ENCODE measurements at regions not wholly inside any gene's neighbourhood (a gene's known extent, or its start where the extent isn't known, plus 50 kb on each side); places are given as distances from the start of the nearest gene placed in this dataset.

GRCh38 chr4:126268106-126268505, 953.4 kb downstream of the FAT4 start:
- ChIA-PET CTCF (interaction anchor here (1.2 kb wide), 1 partner anchor 44 kb away, joined by 4 read pairs; no protein-coding TSS in a partner anchor), POLR2A (no interaction called here)
- no TSS peak for BruUV-seq (replicated peaks)

More at GRCh38 chr4:126268106-126268505, 953.4 kb downstream of the FAT4 start:
- Histone ChIP-seq H3K9ac (replicated peaks; ENCODE audit: extremely low read depth, insufficient read depth, low read length) (no peak overlapping the region), H3K4me1 (ENCODE audit: control insufficient read depth, extremely low read depth, insufficient read depth, low read length) (no peaks in the 10 kb centered on the region), H3K9me3 (replicated peaks; ENCODE audit: control insufficient read depth, insufficient read depth, low read length) (no peaks in the 10 kb centered on the region), H3K27ac (ENCODE audit: insufficient read depth, low read depth, low read length) (no peak overlapping the region), H3K36me3 (ENCODE audit: control insufficient read depth in 2 of 2, extremely low read depth in 1 of 2, insufficient read depth in 2 of 2, low read length in 2 of 2) (no peaks in the 10 kb centered on the region), H3K4me2 (ENCODE audit: insufficient read depth, low read length) (no peak overlapping the region), H3K79me2 (ENCODE audit: control insufficient read depth, insufficient read depth, low read length) (no peaks in the 10 kb centered on the region), H3K27me3 (ENCODE audit: control insufficient read depth in 2 of 2, insufficient read depth in 2 of 2, low read length in 2 of 2) (no peaks in the 10 kb centered on the region), H4K20me1 (replicated peaks; ENCODE audit: control insufficient read depth, extremely low read depth, insufficient read depth, low read length) (no peaks in the 10 kb centered on the region), H2AFZ (ENCODE audit: low read depth, low read length) (no peak overlapping the region), H3K4me3 (replicated peaks in 1 of 3; ENCODE audit: insufficient read depth in 1 of 3, low read depth in 1 of 3, low read length in 3 of 3) (no peak overlapping the region), H3K9me1 (replicated peaks; ENCODE audit: control insufficient read depth, extremely low read depth, insufficient read depth, low read length) (no peaks in the 10 kb centered on the region)
- no peak for DNase-seq (ENCODE audit: low read depth, low spot score)
- intact Hi-C loops (cut with micrococcal nuclease) (no loop called here), dilution Hi-C loops (cut with MboI; ENCODE audit: extremely low pct_ligation_motif_present, low sequenced_read_pairs) (no loop called here)
- TF ChIP-seq EZH2 (IDR thresholded peaks at IDR 0.05; ENCODE audit: borderline replicate concordance, low read depth, low read length, severe bottlenecking) (no peak), CTCF (IDR thresholded peaks at IDR 0.05; ENCODE audit: extremely low read depth in 1 of 2, insufficient read depth in 1 of 2, low read depth in 1 of 2, low read length in 2 of 2) (no peak), POLR2AphosphoS5 (IDR thresholded peaks at IDR 0.05; ENCODE audit: insufficient read depth, low read depth, low read length) (no peak), MYC (IDR thresholded peaks at IDR 0.05; ENCODE audit: low read depth, low read length) (no peak), POLR2A (IDR thresholded peaks at IDR 0.05; ENCODE audit: low read depth, low read length) (no peak), GATA2 (IDR thresholded peaks at IDR 0.05; ENCODE audit: insufficient read depth, insufficient read length, low read depth, low read length) (no peak), FOS (IDR thresholded peaks at IDR 0.05; ENCODE audit: borderline replicate concordance, insufficient read depth, low read length) (no peak), MAX (IDR thresholded peaks at IDR 0.05; ENCODE audit: insufficient read depth, insufficient read length) (no peak), JUN (IDR thresholded peaks at IDR 0.05; ENCODE audit: borderline replicate concordance, insufficient read depth, insufficient read length, low read depth) (no peak)
- FAIRE-seq, result no peak
